Activated T-cell treated with anti-CD3 and anti-CD28 coated beads, Interleukin-2, amount 50 U/mL, for 4 hours (primary cell): ENCODE measurements at regions not wholly inside any gene's neighbourhood (a gene's known extent, or its start where the extent isn't known, plus 50 kb on each side); places are given as distances from the start of the nearest gene placed in this dataset.

Experiments
- ATAC-seq, 2 donors: fragments of 200-7000 bp; cut with Tn5 transposase; one replicate each; pipeline ENCODE4 v1.10.0; 2021
- DNase-seq: peaks from one replicate; pipeline ENCODE4 v3.0.0-alpha.2; 2020
- H3K27me3 Mint-ChIP-seq: one replicate; pipeline ENCODE4 v1.8.0; 2021; ENCODE audit warnings: low read depth, mixed read lengths
- H3K36me3 Mint-ChIP-seq: one replicate; pipeline ENCODE4 v1.8.0; 2022; ENCODE audit warnings: mixed read lengths; ENCODE audit not compliant: insufficient read depth
- H3K4me1 Mint-ChIP-seq: one replicate; pipeline ENCODE4 v1.8.0; 2021; ENCODE audit warnings: low read depth, mixed read lengths
- H3K4me3 Mint-ChIP-seq: one replicate; pipeline ENCODE4 v1.8.0; 2021; ENCODE audit warnings: mild to moderate bottlenecking, moderate library complexity, mixed read lengths
- H3K9me3 Mint-ChIP-seq: one replicate; pipeline ENCODE4 v1.8.0; 2021; ENCODE audit warnings: mixed read lengths

DNA sequence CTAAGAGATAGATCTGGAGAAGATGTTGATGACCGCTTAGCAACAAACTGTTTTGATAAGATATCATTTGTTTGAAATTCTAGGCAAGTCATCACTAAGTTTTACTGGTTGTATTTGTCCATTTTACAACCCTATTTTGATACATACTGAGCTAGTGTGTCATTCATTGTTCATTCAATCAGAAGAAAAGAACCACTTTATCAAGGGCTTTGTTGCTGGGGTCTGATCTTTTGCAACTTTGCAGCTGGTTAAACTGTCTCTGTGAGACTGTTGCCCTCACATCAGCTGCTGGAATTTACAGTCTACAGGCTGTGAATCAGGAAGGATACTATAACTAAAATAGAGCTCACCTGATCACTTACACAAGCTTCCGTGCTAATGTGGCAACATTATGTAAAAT lies 290.5 kb downstream of the RFC3 start:
- Mint-ChIP-seq H3K9me3 (peaks cover 6% of the 10 kb centered on the region), H3K4me3 (no peak overlapping the region), H3K27me3 (no peaks in the 10 kb centered on the region), H3K36me3 (no peaks in the 10 kb centered on the region), H3K4me1 (no peaks in the 10 kb centered on the region)
- DNase-seq (no peak), ATAC-seq (no peak)

DNA sequence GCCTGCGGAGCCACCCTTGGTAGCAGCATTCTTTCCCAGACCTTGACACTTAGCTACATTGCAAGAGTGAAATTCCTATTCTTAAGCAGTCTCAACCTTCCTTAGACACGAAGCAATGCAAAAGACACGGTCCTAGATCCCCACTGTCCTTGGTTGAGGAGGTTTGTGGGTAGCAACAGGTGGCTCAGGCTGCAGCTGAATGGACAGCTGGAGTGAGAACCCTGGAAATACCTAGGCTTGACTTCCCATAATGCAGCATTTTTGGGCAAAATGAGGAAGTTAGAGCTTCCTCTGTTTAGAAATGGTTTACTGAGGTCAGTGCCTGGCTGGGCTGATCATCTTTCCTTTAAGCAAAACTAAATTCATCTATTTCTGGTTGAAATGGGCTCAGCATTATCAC lies 296.6 kb downstream of the RFC3 start:
- DNase-seq (no peak), ATAC-seq (no peak)
- H3K4me3 Mint-ChIP-seq, result no peak overlapping the region
- H3K36me3 Mint-ChIP-seq, result no peaks in the 10 kb centered on the region
- peaks cover 5% of the 10 kb centered on the region for H3K9me3 Mint-ChIP-seq
- H3K4me1 Mint-ChIP-seq, result no peaks in the 10 kb centered on the region
- H3K27me3 Mint-ChIP-seq, result no peaks in the 10 kb centered on the region

DNA sequence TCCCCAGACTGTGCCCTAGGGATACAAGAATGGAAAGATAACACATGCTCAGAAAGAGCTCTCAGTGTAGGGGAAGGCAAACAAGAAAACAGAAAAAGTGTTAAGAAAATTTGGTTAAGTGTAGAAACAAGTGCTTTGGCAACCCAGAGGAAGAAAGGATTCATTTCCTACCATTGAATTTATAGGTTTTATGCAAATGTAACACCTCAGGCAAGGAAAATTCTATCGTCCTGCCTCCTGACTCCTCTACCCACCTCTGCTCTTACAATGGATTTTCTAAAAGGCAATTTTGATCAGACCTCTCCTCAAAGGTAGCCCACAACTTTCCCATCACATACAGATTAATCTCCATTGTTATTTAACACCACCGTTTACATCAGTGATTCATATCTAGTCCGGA lies 298.7 kb downstream of the RFC3 start:
- Mint-ChIP-seq H3K4me3 (no peak overlapping the region), H3K9me3 (no peaks in the 10 kb centered on the region), H3K27me3 (no peaks in the 10 kb centered on the region), H3K36me3 (no peaks in the 10 kb centered on the region), H3K4me1 (no peaks in the 10 kb centered on the region)
- no peak for DNase-seq
- ATAC-seq, result no peak

DNA sequence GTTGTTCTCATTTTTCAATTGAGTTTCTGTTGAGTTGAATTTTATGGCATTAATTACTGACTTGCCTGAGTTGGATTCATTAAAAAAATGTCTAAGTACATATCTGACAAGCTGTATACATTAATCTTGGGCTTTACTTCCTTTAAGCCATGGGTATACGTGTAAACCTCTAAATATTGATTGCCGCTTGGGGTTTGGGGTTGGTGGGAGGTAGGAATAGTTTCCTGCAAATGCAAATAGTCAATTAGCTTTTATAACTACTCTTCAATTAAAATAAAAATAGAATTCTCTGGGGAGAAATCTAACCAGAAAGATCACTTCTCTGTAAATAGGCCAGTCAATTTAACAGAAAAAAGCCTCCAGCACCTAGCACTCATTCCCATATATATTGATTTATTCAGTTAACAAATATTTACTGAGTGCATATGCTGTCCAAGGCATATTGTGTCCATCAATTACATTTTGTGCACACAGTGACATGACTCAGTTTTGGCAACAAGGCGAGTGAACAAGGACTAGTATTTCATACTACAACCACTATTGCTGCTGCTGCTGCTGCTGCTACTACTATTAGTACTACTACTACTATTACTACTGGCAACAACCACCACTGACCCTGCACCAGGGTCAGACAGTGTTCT lies 306.8 kb downstream of the RFC3 start:
- Mint-ChIP-seq H3K9me3 (no peaks in the 10 kb centered on the region), H3K4me3 (no peak overlapping the region), H3K36me3 (no peaks in the 10 kb centered on the region), H3K27me3 (no peaks in the 10 kb centered on the region), H3K4me1 (no peaks in the 10 kb centered on the region)
- ATAC-seq (no peak), DNase-seq (no peak)

DNA sequence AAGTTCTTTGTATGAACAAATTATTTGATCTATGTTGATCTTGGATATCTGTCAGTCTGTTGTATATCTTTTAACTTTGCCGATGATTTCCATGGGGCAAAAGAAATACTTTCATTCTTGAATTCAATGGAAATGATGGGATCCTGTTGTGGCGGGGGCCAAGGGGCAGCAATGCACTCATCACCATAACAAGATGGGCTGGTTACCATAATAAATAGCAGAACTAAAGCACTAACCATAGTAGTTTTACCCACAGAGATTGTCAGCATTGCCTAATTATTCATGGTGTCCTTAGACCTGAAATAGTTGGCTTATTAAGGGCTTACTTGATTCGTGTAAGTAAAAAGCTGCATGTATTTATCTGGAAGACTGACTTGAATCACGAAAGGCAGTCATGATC lies 309.6 kb downstream of the RFC3 start:
- no peak overlapping the region for H3K4me3 Mint-ChIP-seq
- ATAC-seq (no peak), DNase-seq (no peak)
- H3K27me3 Mint-ChIP-seq, result no peaks in the 10 kb centered on the region
- no peaks in the 10 kb centered on the region for H3K9me3 Mint-ChIP-seq
- no peaks in the 10 kb centered on the region for H3K36me3 Mint-ChIP-seq
- no peaks in the 10 kb centered on the region for H3K4me1 Mint-ChIP-seq

DNA sequence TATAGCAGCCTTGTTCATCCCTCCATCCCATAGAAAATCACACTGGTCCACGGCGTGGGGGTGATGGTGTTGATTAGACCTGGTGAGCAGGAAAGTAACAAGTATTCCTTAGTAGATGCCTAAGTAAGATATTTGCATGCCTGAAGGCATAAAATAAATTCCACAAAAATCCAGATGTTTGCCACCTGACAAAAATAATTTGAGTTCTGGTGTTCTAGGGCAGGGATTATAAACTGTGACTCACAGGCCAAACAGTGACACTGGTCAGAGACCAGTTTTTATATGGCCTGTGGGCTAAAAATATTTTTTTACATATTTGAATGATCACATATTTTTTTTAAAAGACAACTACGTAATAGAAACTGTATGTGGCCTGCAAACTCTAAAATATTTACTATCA lies 310.7 kb downstream of the RFC3 start:
- no peaks in the 10 kb centered on the region for H3K4me1 Mint-ChIP-seq
- H3K9me3 Mint-ChIP-seq, result no peaks in the 10 kb centered on the region
- no peak for ATAC-seq
- no peak overlapping the region for H3K4me3 Mint-ChIP-seq
- no peaks in the 10 kb centered on the region for H3K27me3 Mint-ChIP-seq
- no peaks in the 10 kb centered on the region for H3K36me3 Mint-ChIP-seq
- DNase-seq, result no peak

DNA sequence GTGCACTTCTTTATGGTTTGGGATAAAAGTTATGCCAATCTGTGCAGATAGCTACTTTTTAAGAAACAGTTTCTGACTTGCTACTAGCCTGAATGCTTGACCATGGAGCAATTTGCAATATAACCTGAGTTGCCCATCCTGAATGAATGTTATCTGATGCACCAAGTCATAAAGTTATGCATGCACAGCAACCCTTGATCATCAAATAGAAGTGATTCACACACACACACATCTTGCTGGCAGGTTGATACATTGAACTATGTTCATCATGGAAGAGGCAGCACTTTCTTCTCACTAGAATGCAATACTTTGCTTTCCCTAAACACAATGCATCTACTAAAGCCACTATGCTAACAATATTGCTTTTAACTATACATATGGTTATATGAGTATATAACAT lies 311.5 kb downstream of the RFC3 start:
- H3K9me3 Mint-ChIP-seq, result no peaks in the 10 kb centered on the region
- H3K36me3 Mint-ChIP-seq, result no peaks in the 10 kb centered on the region
- no peak overlapping the region for H3K4me3 Mint-ChIP-seq
- H3K27me3 Mint-ChIP-seq, result no peaks in the 10 kb centered on the region
- DNase-seq, result no peak
- ATAC-seq, result no peak
- no peaks in the 10 kb centered on the region for H3K4me1 Mint-ChIP-seq

DNA sequence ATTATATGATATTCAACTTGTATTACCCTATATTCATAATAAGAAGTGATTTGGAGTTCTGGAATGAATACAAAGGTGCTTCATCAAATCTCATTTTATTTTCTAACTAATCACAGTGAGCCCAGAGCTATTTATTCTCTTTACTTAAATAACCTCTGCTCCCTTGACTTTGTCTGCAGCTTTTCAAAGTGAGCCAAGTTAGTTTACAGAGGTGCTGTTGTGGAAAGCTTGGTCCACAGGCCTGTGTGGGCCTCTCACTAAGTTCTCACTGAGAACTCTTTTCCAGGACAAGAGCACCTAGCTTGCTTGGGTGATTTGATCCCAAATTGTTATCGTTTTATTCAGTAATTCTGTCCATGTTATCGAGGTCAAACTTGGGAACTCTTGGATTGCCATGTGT lies 319.3 kb downstream of the RFC3 start:
- ATAC-seq (no peak), DNase-seq (no peak)
- Mint-ChIP-seq H3K36me3 (no peaks in the 10 kb centered on the region), H3K4me3 (no peak overlapping the region), H3K4me1 (no peaks in the 10 kb centered on the region), H3K9me3 (peaks cover 13% of the 10 kb centered on the region), H3K27me3 (no peaks in the 10 kb centered on the region)

DNA sequence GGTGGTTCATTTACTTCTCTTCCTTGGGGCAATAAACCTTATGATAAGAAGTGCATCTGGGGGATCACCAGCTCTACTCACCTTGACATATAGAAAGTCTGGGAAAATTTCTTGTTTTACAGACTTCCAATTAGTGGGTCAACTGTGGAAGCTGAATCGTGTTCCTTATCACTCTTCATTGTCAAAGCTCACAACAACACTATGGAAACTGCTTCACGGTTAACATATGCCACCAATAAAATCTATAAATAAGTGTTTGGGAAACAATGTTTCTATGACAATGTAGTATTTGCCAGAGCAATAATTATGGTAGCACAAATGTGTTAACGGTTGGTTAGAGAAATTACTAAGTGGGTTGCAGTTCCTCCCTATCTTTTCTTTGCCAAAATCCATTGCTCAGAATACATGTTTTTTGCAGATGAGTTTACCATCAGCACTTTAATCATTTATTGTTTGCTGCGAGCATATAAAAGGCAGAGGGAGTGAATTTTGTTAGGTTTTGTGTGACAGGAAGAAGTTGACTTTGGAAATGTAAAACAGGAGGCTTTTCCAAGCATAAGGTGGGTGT lies 321.8 kb downstream of the RFC3 start:
- DNase-seq (no peak), ATAC-seq (no peak)
- H3K36me3 Mint-ChIP-seq, result no peaks in the 10 kb centered on the region
- H3K4me3 Mint-ChIP-seq, result no peak overlapping the region
- H3K4me1 Mint-ChIP-seq, result no peaks in the 10 kb centered on the region
- no peaks in the 10 kb centered on the region for H3K27me3 Mint-ChIP-seq
- peaks cover 13% of the 10 kb centered on the region for H3K9me3 Mint-ChIP-seq

DNA sequence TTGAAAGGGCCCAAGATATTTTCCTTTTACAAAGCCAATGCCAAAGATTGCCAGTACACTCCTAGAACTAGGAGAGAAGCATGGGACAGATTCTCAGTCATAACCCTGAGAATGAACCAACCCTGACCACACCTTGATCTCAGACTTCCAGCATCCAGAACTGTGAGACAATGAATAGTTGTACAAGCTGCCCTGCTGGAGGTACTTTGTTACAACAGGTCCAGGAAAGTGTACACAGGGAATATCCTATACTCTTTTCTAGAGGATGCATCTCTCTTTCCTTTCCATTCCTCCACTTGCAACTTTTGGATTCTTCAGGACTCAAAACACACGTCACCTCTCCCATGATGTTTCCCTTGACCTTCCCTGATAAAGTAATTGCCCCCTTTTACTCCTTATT lies 325.7 kb downstream of the RFC3 start:
- Mint-ChIP-seq H3K36me3 (no peaks in the 10 kb centered on the region), H3K27me3 (no peaks in the 10 kb centered on the region), H3K4me3 (no peak overlapping the region), H3K4me1 (no peaks in the 10 kb centered on the region), H3K9me3 (peaks cover 1% of the 10 kb centered on the region)
- DNase-seq (no peak), ATAC-seq (no peak)

DNA sequence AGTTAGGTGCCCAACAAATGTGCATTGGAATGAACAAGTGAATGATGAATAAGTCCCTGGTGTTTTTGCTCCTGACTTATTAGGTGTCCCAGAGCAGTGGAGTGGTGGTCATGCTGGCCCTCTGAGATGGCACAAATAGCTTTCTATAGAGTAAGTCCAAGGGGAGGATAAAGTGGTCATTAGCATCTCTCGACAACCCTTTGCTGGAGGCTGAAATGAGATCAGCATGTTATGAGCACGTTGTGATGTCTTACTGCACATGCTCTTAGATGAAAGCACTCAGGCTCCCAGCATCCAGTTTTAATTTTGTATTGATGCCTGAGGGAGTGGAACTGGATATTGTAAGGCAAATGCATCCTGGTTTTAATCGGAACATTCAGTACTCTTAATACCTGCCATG lies 326.2 kb downstream of the RFC3 start:
- no peaks in the 10 kb centered on the region for H3K36me3 Mint-ChIP-seq
- H3K4me1 Mint-ChIP-seq, result no peaks in the 10 kb centered on the region
- no peaks in the 10 kb centered on the region for H3K9me3 Mint-ChIP-seq
- no peak overlapping the region for H3K4me3 Mint-ChIP-seq
- ATAC-seq (no peak), DNase-seq (no peak)
- H3K27me3 Mint-ChIP-seq, result no peaks in the 10 kb centered on the region

DNA sequence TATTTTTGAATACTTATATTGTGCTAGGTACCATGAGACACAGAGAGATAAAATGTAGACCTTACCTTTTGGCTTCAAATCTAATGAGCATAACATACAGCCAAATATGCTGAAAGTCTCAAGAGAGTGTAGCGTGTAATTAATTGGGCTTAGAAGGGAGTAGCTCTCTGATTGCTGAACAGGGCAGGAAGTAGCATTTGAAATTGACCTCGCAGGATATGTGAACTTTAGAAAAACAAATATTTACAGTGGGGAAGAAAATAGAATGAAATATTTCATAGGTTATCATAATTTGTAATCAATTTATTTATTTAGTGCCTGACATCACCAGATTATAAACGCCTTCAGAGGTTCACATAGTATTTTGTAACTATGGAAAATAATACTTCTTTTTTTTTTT lies 327.1 kb downstream of the RFC3 start:
- Mint-ChIP-seq H3K27me3 (no peaks in the 10 kb centered on the region), H3K9me3 (no peaks in the 10 kb centered on the region), H3K4me1 (no peaks in the 10 kb centered on the region), H3K4me3 (no peak overlapping the region), H3K36me3 (no peaks in the 10 kb centered on the region)
- no peak for DNase-seq
- no peak for ATAC-seq

DNA sequence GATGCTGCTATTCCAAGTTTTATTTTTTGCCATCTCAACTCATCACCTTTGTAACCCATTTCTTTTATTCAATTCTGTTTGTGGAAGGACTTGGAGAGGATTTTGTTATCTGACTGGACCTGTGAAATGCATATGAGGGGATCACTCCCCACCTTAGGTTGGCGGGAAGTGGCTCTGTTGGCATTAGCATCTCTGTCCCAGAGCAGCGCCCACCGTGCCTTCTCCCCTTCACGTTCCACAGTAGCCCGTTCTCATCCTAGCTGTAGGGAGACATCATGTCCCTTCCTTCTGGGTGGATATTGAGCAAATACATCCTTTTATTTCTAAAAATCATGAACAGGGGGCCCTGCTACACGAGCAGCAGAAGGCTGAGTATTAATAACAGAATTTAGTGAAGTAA lies 330.4 kb downstream of the RFC3 start:
- ATAC-seq (no peak), DNase-seq (no peak)
- Mint-ChIP-seq H3K4me3 (no peak overlapping the region), H3K9me3 (no peaks in the 10 kb centered on the region), H3K36me3 (no peaks in the 10 kb centered on the region), H3K4me1 (no peaks in the 10 kb centered on the region), H3K27me3 (no peaks in the 10 kb centered on the region)

DNA sequence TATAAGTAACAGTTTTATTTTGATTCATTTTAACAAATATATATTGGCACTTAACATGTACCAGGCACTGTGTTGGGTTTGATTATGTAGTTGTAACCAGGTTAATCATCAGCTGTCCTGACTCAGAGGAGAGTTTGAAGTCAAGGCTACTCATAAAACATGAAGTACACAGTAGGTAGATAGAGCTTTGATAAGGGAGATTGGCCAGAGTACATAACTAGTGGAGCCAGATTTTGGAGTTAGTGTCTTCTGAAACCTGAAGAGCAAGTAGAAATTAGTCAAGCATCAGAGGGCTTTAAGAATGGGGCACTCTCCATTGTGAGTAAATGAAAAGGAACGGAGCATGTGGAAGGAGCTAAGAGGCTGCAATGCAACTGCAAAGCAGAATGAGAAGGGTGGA lies 333.9 kb downstream of the RFC3 start:
- no peaks in the 10 kb centered on the region for H3K9me3 Mint-ChIP-seq
- no peak for DNase-seq
- no peak for ATAC-seq
- peaks cover 5% of the 10 kb centered on the region for H3K4me1 Mint-ChIP-seq
- no peak overlapping the region for H3K4me3 Mint-ChIP-seq
- no peaks in the 10 kb centered on the region for H3K36me3 Mint-ChIP-seq
- peaks cover 1% of the 10 kb centered on the region for H3K27me3 Mint-ChIP-seq

DNA sequence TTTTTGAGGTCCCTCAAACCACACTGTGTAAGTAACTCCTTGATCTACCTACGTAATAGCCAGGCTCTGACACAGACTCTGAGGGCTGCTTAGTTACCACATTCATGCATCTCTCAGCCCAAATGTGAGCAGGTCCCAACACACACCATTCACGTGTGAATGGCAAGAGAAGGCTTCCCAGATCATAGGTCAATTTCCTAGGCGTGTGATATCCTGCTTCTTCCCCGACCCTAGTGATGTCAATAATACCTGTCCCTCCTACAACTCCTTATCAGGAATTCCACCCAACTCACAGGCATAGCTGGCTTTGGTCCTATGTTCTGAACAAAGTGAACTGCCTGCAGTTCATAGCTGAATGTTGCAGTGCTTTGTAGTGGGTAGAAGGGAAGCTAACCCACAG lies 334.5 kb downstream of the RFC3 start:
- peaks cover 1% of the 10 kb centered on the region for H3K27me3 Mint-ChIP-seq
- H3K36me3 Mint-ChIP-seq, result no peaks in the 10 kb centered on the region
- H3K4me1 Mint-ChIP-seq, result peaks cover 5% of the 10 kb centered on the region
- no peak overlapping the region for H3K4me3 Mint-ChIP-seq
- ATAC-seq (no peak), DNase-seq (no peak)
- H3K9me3 Mint-ChIP-seq, result no peaks in the 10 kb centered on the region

DNA sequence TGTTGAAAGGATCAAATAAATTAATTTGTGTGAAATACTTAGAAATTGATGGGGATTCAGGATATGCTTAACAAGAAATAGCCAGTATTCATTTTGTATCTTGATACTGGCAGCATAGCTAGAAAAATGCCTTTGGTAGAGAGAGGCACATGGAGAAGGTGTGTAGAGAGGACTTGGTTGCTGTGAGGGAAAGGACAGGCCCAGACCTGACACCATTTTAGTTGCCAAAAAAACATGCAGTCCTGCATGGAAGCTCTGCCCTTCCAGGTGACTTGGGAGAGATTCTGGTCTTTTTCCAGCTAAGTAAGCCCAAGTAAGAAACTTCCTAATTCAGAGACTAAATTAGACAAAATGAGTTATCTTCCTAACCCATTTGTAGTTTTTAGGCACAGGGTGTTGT lies 335.0 kb downstream of the RFC3 start:
- Mint-ChIP-seq H3K27me3 (peaks cover 1% of the 10 kb centered on the region), H3K4me3 (no peak overlapping the region), H3K36me3 (no peaks in the 10 kb centered on the region), H3K4me1 (peaks cover 5% of the 10 kb centered on the region), H3K9me3 (no peaks in the 10 kb centered on the region)
- no peak for ATAC-seq
- DNase-seq, result no peak
